Stimulated activated CD8-positive, alpha-beta memory T cell treated with anti-CD3 and anti-CD28 coated beads, Interleukin-15, amount 100 ng/mL, for 24 hours (primary cell): ENCODE measurements at regions not wholly inside any gene's neighbourhood (a gene's known extent, or its start where the extent isn't known, plus 50 kb on each side); places are given as distances from the start of the nearest gene placed in this dataset.

Source experiments
- DNase-seq: peaks from one replicate; pipeline ENCODE4 v3.0.0-alpha.2; 2020; ENCODE audit warnings: low read depth

- DNase-seq = no peak
These were observed 368.9 kb upstream of the TNP1 start for GRCh38 chr2:217228732-217229131.

DNA sequence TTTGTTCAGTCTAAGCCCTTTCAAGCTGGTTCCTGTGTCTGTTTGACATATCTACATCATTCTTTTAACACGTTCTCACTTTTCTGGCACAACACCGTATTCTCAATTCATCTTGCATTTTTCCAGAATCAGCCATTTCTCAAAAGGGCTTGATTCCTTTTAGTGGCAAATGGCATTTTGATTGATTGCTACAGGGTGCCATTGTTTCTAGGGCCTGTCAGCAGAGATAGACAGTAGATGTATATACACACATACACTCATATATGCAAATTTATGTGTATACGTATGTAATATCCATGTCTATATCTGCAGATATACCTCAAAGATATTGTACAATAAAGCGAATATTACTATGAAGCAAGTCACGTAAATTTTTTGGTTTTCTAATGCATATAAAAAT lies 367.9 kb upstream of the TNP1 start:
- DNase-seq = no peak

DNA sequence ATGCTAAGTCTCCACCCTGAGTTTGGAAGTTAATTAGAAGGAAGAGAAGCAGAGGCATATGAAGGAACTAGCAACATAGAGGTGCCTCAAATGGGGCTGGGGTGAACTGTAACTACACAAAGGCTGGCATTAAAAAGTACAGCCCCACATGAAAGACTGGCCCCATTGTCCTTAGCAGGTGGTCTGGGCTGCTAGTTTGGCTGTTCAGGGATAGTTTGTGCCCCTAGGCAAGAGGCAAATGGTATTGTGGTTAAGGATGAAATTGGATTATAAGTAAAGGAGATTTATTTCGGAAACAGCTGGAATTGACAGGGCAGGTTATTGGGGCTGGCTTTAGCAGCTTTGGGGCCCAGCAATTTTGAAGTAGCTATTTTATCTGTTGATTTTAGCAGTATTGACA lies 365.7 kb upstream of the TNP1 start:
- DNase-seq = no peak

- no peak for DNase-seq
These were observed 363.5 kb upstream of the TNP1 start for GRCh38 chr2:217223222-217223930.

DNA sequence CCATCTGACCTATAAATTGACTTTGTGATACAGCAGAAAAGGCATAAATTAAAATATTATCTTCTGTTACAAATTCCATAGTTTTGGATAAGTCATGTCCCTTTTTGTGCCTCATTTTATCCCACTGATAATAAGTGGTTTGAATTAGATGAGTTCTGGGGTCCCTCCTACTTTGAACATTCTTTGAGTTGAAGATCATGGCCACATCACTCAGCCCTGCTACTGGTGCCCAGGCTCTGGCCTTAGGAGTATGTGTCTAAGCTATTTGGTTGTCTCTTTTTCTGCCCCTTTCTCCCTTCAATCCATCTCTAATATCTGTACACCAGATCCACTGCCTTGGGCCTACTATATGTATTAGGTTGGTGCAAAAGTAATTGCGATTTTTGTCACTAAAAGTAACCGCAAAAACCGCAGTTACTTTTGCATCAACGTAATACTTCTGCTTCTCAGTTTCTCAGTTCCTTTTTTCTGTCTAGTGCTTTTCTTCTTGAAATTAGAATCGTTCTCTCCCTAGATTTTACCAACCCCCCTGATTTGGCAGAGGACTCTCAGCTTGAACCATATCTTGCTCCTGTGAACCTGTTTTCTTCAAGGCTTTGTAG lies 362.5 kb upstream of the TNP1 start:
- no peak for DNase-seq

- DNase-seq = no peak
These were observed 360.6 kb upstream of the TNP1 start for GRCh38 chr2:217220228-217221013.

- DNase-seq = no peak
These were observed 359.3 kb upstream of the TNP1 start for GRCh38 chr2:217219164-217219520.

DNA sequence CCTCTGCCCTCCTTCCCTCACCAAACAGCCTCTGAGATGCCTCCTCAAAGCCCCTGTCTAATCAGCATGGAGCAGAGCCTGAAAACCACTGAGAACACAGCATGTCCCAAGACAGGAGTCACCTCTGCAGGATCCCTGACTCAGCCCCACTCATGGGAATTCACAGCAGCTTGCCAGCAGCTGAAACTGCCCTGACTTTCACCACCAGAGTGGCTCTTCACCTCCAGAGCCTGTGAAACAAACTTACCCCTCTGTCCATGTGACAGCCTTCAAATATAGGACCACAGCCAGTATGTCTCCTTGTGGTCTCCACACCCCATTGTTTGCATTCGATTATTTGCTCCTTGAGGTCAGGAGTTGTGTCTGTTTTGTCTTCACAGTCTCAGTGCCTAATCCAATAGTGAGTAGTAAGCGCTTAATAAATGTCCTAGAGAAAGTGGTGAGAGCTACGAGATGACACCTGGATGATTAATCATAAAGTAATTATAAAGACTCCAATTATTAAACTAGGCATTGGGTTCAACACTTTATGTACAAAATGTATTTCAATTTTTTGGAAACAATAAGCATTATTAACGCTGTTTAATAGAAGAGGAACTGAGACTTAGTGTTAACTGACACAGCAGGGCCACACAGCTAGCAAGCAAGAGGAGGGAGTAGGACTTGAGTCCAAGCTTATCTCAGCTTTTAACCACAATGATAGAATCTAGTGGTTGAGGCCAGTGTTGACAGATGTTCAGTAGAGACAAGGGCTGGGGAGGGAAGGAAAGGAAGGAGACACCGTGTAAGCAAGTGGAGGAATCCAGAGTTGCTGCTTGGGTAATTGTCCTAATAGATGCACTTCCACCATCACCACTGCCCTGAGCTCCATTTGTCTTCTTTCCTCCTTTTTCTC lies 358.7 kb upstream of the TNP1 start:
- DNase-seq = no peak

DNA sequence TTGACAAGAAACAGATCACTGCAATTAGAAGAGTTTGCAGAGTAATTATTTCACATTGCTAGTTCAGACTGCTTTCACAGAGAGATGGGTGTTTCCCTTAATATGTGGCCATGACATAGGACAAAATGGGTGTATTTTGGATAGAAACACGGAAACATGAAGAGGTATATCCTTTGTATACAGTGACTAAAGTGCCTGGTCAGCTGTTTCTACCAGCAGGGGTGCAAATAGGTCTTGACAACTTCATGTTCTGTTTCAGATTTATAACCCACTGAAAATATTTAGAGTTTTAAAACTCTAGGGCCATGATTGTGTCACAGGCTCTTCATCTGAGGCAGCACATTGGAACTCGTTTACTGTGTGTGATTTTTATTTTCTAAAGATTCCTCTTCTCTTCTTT lies 357.1 kb upstream of the TNP1 start:
- no peak for DNase-seq

DNA sequence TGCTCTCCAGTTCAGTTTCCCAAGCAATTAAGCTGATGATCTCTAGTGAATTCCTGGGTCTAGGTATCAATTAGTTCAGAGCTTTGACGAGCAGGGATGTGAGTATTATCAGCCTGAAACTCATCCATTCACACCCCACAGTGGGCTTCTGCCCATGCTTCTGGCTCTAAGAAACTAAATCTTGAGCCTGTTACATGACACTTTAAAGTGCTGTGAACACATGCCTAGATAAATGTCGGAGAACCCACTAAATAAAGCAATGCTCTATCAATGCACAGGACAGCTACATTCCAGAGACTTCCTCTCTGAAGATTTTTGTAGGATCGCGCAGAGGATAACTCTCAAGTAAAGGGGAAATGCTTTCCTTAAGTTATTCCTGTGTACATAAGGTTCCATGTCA lies 356.5 kb upstream of the TNP1 start:
- DNase-seq = no peak

DNA sequence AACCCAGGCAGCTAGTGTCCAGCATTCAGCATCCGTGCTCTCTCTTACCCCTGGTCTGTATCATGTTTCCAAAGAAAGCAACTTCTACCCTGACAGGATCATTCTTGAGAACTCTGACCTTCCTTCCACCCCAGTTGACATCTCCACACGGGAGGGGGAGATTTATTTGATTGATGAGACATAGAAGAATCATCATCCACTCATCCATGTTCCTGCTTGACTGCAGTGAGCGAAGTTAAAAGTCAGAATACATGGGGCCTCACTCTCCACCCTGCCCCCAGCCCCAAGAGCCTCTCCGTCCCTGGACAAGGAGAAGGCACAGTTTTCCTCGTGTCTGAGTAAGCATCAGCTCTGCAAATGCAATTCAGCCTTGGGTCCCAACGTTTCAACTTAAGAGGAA lies 356.0 kb upstream of the TNP1 start:
- DNase-seq = no peak

DNA sequence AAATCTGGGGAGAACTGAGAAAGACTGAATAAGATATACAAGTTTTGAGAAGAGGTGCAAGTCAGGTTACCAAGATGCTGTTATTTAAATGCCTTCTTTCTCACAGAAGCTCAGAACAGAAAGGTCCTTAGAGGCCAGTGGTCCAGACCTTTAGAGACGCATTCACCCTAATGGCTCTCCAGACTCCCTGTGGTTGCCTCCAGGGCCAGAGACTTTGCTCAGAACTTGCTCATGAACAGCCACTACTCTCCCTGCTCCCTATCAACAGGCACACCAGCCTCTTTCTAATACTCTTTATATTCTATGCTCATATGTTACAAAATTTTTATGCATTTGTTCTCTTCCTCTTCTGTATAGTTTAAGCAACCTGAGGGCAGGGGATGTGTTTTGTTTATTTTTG lies 349.0 kb upstream of the TNP1 start:
- DNase-seq = no peak

DNA sequence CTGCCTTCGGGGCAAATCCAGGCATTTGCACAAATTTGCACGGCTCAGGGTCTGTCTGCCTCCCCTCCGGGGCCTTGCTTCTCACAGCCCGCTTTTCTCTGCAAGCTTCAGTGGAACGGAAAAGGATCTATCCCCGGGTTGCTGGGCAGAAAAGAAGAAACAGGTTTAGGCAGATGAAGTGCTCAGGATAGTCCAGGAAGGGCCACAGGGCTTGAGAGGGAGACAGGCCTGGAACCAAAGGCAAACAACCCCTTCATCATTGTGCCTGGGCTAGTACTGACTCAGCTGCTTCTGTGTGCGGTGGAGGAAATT lies 347.8 kb upstream of the TNP1 start:
- no peak for DNase-seq

- no peak for DNase-seq
These were observed 347.2 kb upstream of the TNP1 start for GRCh38 chr2:217206907-217207698.

- no peak for DNase-seq
These were observed 346.3 kb upstream of the TNP1 start for GRCh38 chr2:217206016-217206725.

GRCh38 chr2:217204358-217204757 lies 344.5 kb upstream of the TNP1 start:
- no peak for DNase-seq

DNA sequence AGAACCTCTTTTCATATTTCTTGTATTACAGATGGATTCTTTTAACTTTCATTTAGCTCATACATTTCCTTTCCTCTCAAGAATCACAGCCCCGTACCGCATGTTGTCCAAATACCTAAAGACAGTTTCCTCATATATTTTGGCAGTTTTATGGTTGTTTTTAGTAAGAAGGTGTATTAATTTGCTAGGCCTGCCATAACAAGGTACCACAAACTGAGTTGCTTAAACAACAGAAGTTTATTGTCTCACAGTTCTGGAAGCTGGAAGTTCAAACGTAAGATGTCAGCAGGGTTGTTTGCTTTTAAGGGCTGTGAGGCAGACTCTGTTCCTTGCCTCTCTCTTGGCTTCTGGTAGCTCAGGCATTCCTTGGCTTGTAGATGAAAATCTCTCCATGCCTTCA lies 343.2 kb upstream of the TNP1 start:
- DNase-seq = no peak

DNA sequence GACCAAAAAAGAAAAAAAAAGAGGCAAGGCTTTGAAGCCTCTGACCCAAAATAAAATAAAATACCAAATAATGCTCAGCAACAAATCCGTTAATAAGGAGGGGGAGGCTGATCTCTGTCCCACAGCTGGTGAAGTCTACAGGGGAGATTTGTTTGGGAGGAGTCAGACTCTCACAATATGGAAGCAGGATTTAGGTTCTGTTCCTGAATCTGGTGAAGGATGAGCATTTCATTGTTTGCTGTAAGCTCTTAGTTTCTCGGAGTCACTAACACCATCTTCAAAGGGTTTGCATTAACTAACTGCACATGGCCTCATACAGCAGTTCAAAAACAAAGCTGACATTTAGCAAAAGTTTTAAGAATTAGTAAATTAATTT lies 339.4 kb upstream of the TNP1 start:
- no peak for DNase-seq

- no peak for DNase-seq
These were observed 336.0 kb upstream of the TNP1 start for GRCh38 chr2:217195658-217196446.

DNA sequence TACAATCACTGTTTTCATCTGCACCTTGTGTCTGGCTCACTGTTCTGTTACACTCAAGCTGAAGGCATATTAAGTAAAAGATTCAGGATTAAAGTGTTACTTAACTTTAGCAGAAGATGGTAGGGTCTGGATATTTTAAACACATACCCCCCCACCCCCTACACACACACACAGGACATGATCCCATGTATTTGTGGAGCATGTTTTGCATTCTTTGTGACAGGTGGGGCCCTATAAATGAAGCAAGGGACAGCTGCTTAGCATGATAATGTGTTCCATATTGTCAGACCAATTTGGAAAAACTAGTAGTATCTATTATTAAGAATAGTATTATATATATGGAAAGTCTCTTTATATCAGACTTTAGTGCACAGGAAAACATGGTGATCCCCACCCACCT lies 335.2 kb upstream of the TNP1 start:
- no peak for DNase-seq
